ENCODE measurements at regions not wholly inside any gene's neighbourhood (a gene's known extent, or its start where the extent isn't known, plus 50 kb on each side); places are given as distances from the start of the nearest gene placed in this dataset.

- TF ChIP-seq POLR2A (IDR thresholded peaks at IDR 0.05) (no peak), CTCF (IDR thresholded peaks at IDR 0.05) (no peak)
Measured at GRCh38 chr10:29816801-29817558, 182.2 kb upstream of the SVIL start.
